ENCODE measurements at regions not wholly inside any gene's neighbourhood (a gene's known extent, or its start where the extent isn't known, plus 50 kb on each side); places are given as distances from the start of the nearest gene placed in this dataset.

DNA sequence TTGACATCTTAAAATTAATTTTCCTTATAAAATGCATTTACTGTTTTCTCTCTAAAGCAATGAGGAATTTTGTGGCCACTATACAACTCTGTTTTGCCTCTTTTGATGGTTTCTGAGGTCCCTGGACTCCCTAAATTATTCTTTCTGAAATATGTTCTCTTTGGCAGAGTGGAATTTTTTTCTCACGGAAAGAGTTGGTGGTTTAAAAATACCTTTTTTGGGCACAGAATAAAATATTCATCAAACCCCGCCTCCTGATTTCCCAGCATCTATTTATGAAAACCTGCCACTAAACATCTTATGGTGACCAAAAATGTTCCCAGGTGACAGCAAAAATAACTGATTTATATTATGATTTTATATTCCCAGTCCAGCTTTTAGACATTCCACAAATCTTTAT, 165.3 kb upstream of the SYT6 start:
- TF ChIP-seq CTCF (conservative IDR thresholded peaks at IDR 0.05; ENCODE audit: low read depth, low read length) (no peak), EZH2 (IDR thresholded peaks at IDR 0.05; ENCODE audit: borderline replicate concordance, low read depth, low read length, poor library complexity, severe bottlenecking) (no peak)
